Stimulated activated CD8-positive, alpha-beta memory T cell treated with anti-CD3 and anti-CD28 coated beads, Interleukin-15, amount 100 ng/mL, for 1 hour (primary cell): ENCODE measurements at regions not wholly inside any gene's neighbourhood (a gene's known extent, or its start where the extent isn't known, plus 50 kb on each side); places are given as distances from the start of the nearest gene placed in this dataset.

Experiments
- DNase-seq: peaks from one replicate; pipeline ENCODE4 v3.0.0-alpha.2; 2020; ENCODE audit warnings: low read depth

- no peak for DNase-seq
Observed at GRCh38 chr13:99860745-99861144, 110.8 kb downstream of the ZIC5 start.

GRCh38 chr13:99859178-99860177 lies 112.1 kb downstream of the ZIC5 start:
- no peak for DNase-seq

- no peak for DNase-seq
Observed at GRCh38 chr13:99857738-99858137, 113.8 kb downstream of the ZIC5 start.

GRCh38 chr13:99855526-99856420 lies 115.8 kb downstream of the ZIC5 start:
- no peak for DNase-seq

- no peak for DNase-seq
Observed at GRCh38 chr13:99854366-99854765, 117.2 kb downstream of the ZIC5 start.

GRCh38 chr13:99847318-99847750 lies 124.2 kb downstream of the ZIC5 start:
- DNase-seq = no peak

GRCh38 chr13:99845161-99845874 lies 126.2 kb downstream of the ZIC5 start:
- DNase-seq = no peak

GRCh38 chr13:99844421-99844820 lies 127.1 kb downstream of the ZIC5 start:
- DNase-seq = no peak

- DNase-seq = no peak
Observed at GRCh38 chr13:99843872-99844271, 127.7 kb downstream of the ZIC5 start.

GRCh38 chr13:99842405-99842804 lies 129.2 kb downstream of the ZIC5 start:
- DNase-seq = no peak

GRCh38 chr13:99836291-99836690 lies 135.3 kb downstream of the ZIC5 start:
- DNase-seq = no peak

- no peak for DNase-seq
Observed at GRCh38 chr13:99835442-99835841, 136.1 kb downstream of the ZIC5 start.

- DNase-seq = no peak
Observed at GRCh38 chr13:99834246-99834645, 137.3 kb downstream of the ZIC5 start.

- no peak for DNase-seq
Observed at GRCh38 chr13:99832347-99832746, 139.2 kb downstream of the ZIC5 start.

- DNase-seq = no peak
Observed at GRCh38 chr13:99830931-99831330, 140.6 kb downstream of the ZIC5 start.

GRCh38 chr13:99829593-99830239 lies 141.9 kb downstream of the ZIC5 start:
- DNase-seq = no peak

GRCh38 chr13:99829161-99829560 lies 142.4 kb downstream of the ZIC5 start:
- no peak for DNase-seq

GRCh38 chr13:99828735-99829134 lies 142.8 kb downstream of the ZIC5 start:
- no peak for DNase-seq

- DNase-seq = no peak
Observed at GRCh38 chr13:99828123-99828522, 143.4 kb downstream of the ZIC5 start.

- DNase-seq = no peak
Observed at GRCh38 chr13:99827011-99827772, 144.4 kb downstream of the ZIC5 start.

GRCh38 chr13:99823961-99824360 lies 147.6 kb downstream of the ZIC5 start:
- DNase-seq = no peak
